Chondrocyte (in vitro differentiated cells): ENCODE measurements at regions not wholly inside any gene's neighbourhood (a gene's known extent, or its start where the extent isn't known, plus 50 kb on each side); places are given as distances from the start of the nearest gene placed in this dataset.

ENCODE experiments used
- DNase-seq: peaks from one replicate; pipeline ENCODE4 v3.0.0; 2021; ENCODE audit warnings: mixed read lengths, low spot score
- H3K27ac Mint-ChIP-seq: one replicate; pipeline ENCODE4 v1.8.0; 2021; ENCODE audit warnings: mild to moderate bottlenecking, moderate library complexity, mixed read lengths; ENCODE audit not compliant: unreplicated experiment
- H3K27me3 Mint-ChIP-seq: 2 replicates; pipeline ENCODE4 v1.8.0; 2021; ENCODE audit warnings: low read depth, mixed read lengths
- H3K36me3 Mint-ChIP-seq: 2 replicates; pipeline ENCODE4 v1.8.0; 2021; ENCODE audit warnings: low read depth, mixed read lengths
- H3K4me1 Mint-ChIP-seq: 2 replicates; pipeline ENCODE4 v1.8.0; 2021; ENCODE audit warnings: low read depth, mild to moderate bottlenecking, mixed read lengths
- H3K4me3 Mint-ChIP-seq: one replicate; pipeline ENCODE4 v1.8.0; 2021; ENCODE audit warnings: mild to moderate bottlenecking, moderate library complexity, mixed read lengths; ENCODE audit not compliant: unreplicated experiment
- H3K9me3 Mint-ChIP-seq: 2 replicates; pipeline ENCODE4 v1.8.0; 2021; ENCODE audit warnings: low read depth, mixed read lengths
- TF ChIP-seq, protein P1 (sequence below): fragments of 200-600 bp; sonication (generic); IDR thresholded peaks from 2 replicates; pipeline ENCODE4 v1.5.0; 2021; ENCODE audit warnings: antibody characterized with exemption, mild to moderate bottlenecking, moderate library complexity

DNA sequence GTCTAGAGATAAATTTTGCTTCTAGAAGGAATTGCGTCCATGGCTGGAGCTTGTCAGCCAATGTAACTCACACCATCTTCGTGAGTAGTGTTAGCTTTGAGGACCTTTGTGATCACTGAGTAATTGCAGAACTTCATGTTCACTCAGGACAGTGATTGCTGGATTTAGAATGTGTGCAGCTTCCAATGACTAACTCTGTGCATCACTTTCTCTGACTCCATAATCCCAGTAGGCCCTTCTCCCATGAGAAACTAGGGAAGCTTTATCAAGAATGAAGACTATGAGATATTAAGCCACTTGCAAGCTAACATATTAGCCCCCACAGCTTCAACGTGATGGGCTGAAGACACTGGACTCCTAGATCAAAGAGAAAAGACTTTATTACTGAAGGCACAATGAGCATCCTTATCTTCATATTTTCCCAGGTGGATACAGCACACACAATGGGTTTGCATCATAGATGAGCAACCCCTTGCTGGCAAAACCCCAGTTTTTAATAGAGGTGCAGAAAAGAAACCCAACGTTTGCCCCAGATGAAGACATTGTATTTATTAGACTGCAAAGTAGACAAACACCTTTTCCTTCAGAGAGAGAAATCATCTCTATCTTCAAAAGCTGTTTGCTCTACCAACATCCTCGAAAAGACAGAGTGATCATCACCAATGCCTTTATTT lies 561.0 kb downstream of the LTN1 start:
- Mint-ChIP-seq H3K36me3 (no peaks in the 10 kb centered on the region), H3K4me3 (no peak overlapping the region)

DNA sequence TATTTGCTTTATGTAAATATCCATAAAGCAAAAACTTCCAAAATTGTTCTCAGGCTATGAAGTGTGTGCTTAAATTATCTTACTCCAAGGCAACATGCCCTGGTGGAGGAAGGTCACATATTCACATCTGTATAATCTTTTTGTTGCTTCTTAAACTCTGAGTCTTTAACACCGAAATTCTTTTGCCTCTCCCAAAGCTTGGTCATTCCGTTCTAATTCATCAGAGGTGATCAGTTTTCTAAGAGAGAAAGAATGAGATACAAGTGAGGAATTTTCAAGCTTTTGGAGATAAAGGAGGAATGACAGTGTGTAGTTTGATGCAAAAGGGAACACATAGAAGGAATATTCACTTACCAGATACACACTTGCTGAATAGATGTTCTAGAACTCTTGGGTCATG lies 561.7 kb downstream of the LTN1 start:
- DNase-seq = no peak
- H3K9me3 Mint-ChIP-seq = no peaks in the 10 kb centered on the region
- no peaks in the 10 kb centered on the region for H3K27me3 Mint-ChIP-seq
- H3K36me3 Mint-ChIP-seq = no peaks in the 10 kb centered on the region
- TF ChIP-seq, protein P1, sequence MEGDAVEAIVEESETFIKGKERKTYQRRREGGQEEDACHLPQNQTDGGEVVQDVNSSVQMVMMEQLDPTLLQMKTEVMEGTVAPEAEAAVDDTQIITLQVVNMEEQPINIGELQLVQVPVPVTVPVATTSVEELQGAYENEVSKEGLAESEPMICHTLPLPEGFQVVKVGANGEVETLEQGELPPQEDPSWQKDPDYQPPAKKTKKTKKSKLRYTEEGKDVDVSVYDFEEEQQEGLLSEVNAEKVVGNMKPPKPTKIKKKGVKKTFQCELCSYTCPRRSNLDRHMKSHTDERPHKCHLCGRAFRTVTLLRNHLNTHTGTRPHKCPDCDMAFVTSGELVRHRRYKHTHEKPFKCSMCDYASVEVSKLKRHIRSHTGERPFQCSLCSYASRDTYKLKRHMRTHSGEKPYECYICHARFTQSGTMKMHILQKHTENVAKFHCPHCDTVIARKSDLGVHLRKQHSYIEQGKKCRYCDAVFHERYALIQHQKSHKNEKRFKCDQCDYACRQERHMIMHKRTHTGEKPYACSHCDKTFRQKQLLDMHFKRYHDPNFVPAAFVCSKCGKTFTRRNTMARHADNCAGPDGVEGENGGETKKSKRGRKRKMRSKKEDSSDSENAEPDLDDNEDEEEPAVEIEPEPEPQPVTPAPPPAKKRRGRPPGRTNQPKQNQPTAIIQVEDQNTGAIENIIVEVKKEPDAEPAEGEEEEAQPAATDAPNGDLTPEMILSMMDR = no peak
- peaks cover 26% of the 10 kb centered on the region for H3K4me1 Mint-ChIP-seq
- no peak overlapping the region for H3K4me3 Mint-ChIP-seq
- H3K27ac Mint-ChIP-seq = no peak overlapping the region

More for the DNA sequence above, 561.0 kb downstream of the LTN1 start:
- H3K27ac Mint-ChIP-seq = no peak overlapping the region
- H3K27me3 Mint-ChIP-seq = no peaks in the 10 kb centered on the region
- H3K4me1 Mint-ChIP-seq = peaks cover 24% of the 10 kb centered on the region
- TF ChIP-seq, protein P1 = no peak
- DNase-seq = no peak
- no peaks in the 10 kb centered on the region for H3K9me3 Mint-ChIP-seq

DNA sequence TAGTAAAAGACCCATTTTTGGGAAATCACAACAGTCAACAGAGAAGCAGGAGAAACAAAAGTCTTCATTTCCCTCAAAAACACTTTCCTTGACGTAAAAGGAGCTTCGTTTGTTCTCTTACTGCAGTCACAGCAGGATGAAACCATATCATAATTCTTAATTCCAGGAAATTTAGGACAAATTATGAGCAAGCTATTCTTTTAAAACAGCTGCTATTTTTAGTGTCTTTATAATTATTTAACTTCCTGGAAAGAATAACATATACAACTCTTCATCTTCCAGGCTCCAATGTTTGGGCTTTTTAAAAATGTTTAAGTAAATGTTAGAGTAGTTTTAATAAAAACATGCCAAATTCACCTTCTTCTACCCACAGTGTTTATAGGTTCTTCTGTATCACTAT lies 563.5 kb downstream of the LTN1 start:
- Mint-ChIP-seq H3K27ac (no peak overlapping the region), H3K4me1 (peaks cover 29% of the 10 kb centered on the region), H3K36me3 (no peaks in the 10 kb centered on the region), H3K27me3 (no peaks in the 10 kb centered on the region), H3K4me3 (no peak overlapping the region), H3K9me3 (no peaks in the 10 kb centered on the region)
- DNase-seq = no peak
- TF ChIP-seq, protein P1 = no peak

- no peaks in the 10 kb centered on the region for H3K9me3 Mint-ChIP-seq
- TF ChIP-seq, protein P1 = no peak
- H3K36me3 Mint-ChIP-seq = no peaks in the 10 kb centered on the region
- H3K27ac Mint-ChIP-seq = no peak overlapping the region
- DNase-seq = no peak
- peaks cover 40% of the 10 kb centered on the region for H3K4me1 Mint-ChIP-seq
- H3K27me3 Mint-ChIP-seq = no peaks in the 10 kb centered on the region
- H3K4me3 Mint-ChIP-seq = no peak overlapping the region
These were observed 565.2 kb downstream of the LTN1 start for GRCh38 chr21:28427394-28428022.

DNA sequence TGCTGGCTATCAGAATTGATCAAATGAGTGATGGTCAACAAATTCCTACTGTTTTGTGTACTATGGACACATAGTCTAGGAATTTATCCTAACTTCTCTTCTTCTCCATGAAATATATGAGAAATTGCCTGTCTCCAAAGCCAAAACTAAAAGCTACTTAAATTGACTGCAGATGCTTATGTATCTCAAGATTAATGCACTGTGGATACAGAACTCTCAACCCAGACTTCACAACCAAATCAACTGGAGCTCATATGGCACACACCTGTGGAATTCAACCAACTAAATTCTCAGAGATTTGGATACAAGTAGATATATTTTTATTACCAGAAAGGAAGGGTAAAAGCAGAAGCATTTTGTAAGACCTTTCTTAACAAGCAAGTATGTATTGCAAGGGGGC lies 566.1 kb downstream of the LTN1 start:
- Mint-ChIP-seq H3K36me3 (no peaks in the 10 kb centered on the region), H3K27ac (no peak overlapping the region), H3K9me3 (no peaks in the 10 kb centered on the region)

More for the DNA sequence above, 566.1 kb downstream of the LTN1 start:
- TF ChIP-seq, protein P1 = no peak
- Mint-ChIP-seq H3K4me1 (peaks cover 49% of the 10 kb centered on the region), H3K27me3 (no peaks in the 10 kb centered on the region), H3K4me3 (no peak overlapping the region)
- DNase-seq = no peak
